GM18861 (cell line): ENCODE measurements at regions not wholly inside any gene's neighbourhood (a gene's known extent, or its start where the extent isn't known, plus 50 kb on each side); places are given as distances from the start of the nearest gene placed in this dataset.

ENCODE experiments used
- ATAC-seq: cut with Tn5 transposase; IDR thresholded peaks from one replicate; pipeline ENCODE4 v1.9.1; 2021; ENCODE audit not compliant: unreplicated experiment

- no peak for ATAC-seq
These were observed 172.2 kb upstream of the COL1A2 start for GRCh38 chr7:94222516-94222915.

- ATAC-seq: no peak
These were observed 171.2 kb upstream of the COL1A2 start for GRCh38 chr7:94223375-94224084.

- ATAC-seq: no peak
These were observed 166.5 kb upstream of the COL1A2 start for GRCh38 chr7:94228223-94228622.

DNA sequence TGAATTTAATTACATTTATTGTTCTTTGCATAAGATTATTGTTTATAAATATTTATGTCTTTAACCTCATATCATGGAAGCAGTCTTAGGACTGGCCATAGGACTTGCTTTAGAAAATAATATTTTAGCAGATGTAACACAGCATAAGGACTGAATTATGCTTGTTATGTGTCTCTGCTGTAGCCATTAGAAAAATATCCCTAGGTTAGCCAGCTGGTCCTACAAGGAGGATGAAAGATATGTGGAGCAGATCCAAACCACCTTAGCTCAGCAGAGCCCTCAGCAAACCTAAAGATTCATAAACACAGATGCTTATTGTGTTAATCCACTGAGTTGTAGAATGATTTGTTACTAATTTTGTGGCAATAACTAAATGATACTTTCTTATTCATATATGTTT is 166.0 kb upstream of the COL1A2 start:
- no peak for ATAC-seq

DNA sequence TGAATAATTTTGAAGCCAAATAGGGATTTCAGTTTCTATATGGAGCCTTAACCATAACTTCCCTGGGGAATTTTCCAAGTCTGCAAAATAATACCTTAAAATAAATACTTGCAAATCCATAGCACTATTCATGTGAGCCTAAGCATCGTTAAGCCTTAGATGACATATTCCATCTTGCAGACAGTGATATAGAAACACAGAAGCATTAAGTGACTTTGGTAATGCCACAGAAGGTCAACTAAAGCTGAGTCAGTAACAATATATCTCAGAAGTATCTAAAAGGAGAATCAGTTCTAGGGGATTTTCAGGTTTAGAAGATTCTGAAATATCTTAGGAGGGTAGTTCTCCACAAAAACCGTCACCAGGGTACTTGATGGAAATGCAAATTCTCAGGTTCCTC is 163.4 kb upstream of the COL1A2 start:
- ATAC-seq: no peak

GRCh38 chr7:94236960-94237359 is 157.7 kb upstream of the COL1A2 start:
- no peak for ATAC-seq

DNA sequence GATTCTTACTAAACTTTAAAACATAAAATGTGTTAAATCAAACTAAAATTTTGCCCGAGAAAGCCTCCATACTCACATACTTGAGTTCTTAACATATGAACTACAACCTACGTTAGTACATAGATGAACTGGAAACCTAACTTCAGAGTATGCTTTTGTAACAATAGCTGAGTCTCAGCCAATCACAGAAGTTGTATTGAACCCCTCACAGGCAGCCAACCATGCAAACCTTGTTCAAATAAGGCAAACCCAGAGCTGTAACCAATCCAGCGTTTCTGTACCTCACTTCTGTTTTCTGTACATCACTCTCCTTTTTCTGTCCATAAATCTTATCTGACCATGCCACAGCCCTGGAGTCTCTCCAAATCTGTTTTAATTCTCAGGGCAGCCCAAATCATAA is 157.3 kb upstream of the COL1A2 start:
- no peak for ATAC-seq

DNA sequence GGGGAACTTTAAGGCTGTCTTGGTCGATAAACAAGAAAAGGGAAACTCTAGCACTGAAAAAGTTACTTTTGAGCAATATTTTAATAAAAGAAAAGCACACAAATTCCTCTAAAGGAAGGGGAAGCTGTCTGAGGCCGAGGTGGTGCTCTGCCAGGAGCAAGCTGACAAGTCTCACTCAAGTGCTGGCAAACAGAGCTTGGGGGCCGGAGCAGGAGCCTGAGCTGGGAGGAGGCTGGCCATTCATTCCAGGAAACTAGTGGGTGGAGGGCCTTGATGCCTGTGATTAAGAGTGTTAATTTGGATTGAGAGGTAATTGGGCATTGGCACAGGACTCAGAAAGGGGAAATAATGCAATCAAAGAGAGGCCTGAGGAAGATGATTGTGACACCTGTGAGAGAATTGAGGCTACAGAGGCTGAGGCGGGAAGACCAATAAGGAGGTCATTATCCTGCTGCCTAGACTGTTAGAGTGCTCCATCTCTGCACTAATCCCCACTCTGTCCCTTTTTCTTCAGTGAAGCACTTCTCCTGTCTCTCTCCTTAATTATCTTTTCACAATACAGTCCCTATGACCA is 154.9 kb upstream of the COL1A2 start:
- ATAC-seq: no peak

GRCh38 chr7:94240902-94241301 is 153.8 kb upstream of the COL1A2 start:
- ATAC-seq: no peak

GRCh38 chr7:94241402-94241925 is 153.2 kb upstream of the COL1A2 start:
- no peak for ATAC-seq

- no peak for ATAC-seq
These were observed 151.5 kb upstream of the COL1A2 start for GRCh38 chr7:94243066-94243711.

- no peak for ATAC-seq
These were observed 149.9 kb upstream of the COL1A2 start for GRCh38 chr7:94244760-94245159.

GRCh38 chr7:94245500-94245899 is 149.2 kb upstream of the COL1A2 start:
- ATAC-seq: no peak

DNA sequence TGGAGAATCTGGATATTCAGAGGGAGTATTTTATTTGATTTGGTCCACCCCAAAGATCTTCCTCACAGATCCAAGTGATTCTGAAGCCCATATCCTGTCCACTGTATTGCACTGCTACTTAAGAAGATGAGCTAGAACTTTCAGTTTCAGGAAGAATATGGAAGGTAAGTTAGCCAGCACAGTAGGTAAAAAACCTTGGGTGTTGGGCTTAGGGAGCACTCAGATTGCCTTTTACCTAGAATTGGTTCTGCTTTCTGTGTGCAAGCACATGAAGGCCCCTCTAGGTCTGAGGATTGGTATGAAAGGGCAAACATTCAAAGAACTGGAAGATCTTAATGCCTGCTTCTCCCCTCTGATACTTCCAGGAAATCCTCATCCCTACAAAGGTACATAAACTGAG is 146.7 kb upstream of the COL1A2 start:
- no peak for ATAC-seq

DNA sequence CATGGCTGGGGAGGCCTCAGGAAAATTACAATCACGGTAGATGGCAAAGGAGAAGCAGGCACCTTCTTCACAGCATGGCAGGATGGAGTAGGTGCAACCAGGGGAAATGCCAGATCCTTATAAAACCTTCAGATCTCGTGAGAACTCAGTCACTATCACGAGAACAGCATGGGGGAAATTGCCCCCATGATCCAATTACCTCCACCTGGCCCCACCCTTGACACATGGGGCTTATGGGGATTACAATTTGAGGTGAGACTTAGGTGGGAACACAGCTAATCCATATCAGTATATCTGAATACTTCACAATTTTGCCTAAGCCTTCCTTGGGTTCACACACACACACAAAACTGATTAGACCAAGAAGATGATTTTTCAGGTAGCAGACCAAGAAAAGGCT is 145.1 kb upstream of the COL1A2 start:
- no peak for ATAC-seq

DNA sequence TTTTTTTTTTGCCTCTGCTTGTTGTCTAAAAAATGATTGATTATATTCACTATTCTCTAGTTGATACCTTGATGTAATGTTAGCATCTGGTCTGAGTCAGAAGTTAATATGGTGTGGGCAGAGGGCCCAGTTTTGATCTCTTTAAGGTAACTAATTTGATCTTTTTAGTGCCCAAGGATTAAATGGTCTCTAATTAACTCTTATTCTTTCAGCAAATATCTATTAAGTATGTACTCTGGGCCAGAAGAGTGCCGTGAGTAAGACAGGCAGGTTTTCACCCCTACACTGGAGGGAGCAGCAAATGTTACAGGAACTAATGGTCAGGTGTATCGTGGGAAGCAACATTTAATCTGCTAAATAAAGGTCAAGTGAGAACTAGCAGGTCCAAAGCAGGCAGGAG is 144.6 kb upstream of the COL1A2 start:
- ATAC-seq: no peak

- ATAC-seq: no peak
These were observed 143.7 kb upstream of the COL1A2 start for GRCh38 chr7:94250987-94251386.

GRCh38 chr7:94252124-94252523 is 142.6 kb upstream of the COL1A2 start:
- ATAC-seq: no peak

DNA sequence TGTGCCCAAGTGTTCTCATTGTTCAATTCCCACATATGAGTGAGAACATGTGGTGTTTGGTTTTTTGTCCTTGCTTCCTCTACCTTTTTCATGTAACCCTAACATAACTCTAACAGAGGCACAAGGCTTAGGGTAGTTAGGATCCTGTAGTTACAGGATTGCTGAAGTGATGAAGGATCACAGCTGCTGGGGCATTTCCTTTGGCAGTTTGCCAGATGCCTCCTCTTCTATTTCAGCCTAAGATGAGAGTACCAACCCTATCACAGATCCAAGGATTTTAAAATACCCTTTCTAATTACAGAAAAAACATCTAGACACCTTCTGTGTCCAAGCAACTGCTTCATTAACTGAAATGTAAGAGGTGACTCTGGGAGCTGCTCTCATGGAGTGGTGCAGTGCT is 141.7 kb upstream of the COL1A2 start:
- no peak for ATAC-seq

DNA sequence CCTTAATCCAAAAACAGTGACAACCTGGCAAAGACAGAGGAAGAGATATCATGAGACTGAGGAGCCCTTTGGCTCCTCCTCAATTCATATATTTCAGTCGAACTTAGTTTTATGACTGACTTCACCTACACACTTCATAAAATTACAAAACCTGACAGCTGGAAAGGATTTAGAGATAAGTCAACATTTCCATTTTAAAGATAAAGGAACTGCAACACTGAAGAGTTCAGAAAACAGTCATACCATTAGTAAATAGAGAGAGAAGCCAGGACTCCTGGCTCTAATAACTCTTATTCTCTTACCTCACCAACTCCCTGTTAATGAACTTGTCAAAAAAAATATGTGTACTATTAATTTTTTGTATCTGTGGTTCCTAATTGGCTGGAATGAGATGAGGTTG is 141.0 kb upstream of the COL1A2 start:
- ATAC-seq: no peak

- ATAC-seq: no peak
These were observed 136.0 kb upstream of the COL1A2 start for GRCh38 chr7:94258418-94259300.
